ENCODE measurements at regions not wholly inside any gene's neighbourhood (a gene's known extent, or its start where the extent isn't known, plus 50 kb on each side); places are given as distances from the start of the nearest gene placed in this dataset.
"Not testable (repeated sequence)": the region's sequence is repeated elsewhere in the genome, so short reads cannot be mapped to it uniquely, and the experiment has no call there.

DNA sequence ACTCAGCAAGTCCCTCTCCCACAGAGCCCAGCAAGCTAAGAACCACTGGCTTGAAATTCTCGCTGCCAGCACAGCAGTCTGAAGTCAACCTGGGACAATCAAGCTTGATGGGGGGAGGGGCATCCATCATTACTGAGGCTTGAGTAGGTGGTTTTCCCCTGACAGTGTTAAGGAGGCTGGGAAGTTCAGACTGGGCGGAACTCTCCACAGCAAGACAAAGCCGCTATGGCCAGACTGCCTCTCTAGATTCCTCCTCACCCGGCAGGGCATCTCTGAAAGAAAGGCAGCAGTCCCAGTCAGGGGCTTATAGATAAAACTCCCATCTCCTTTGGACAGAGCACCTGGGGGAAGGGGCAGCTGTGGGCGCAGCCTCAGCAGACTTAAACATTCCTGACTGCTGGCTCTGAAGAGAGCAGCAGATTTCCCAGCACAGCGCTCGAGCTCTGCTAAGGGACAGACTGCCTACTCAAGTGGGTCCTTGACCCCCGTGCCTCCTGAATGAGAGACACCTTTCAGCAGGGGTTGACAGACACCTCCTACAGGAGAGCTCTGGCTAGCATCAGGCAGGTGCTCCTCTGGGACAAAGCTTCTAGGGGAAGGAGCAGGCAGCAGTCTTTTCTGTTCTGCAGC lies 188.4 kb downstream of the PCTP start:
- CTCF ChIA-PET (ENCODE audit: partially characterized antibody); H3K27me3 Mint-ChIP-seq; H3K27me3 ChIP-seq (ENCODE audit: insufficient read depth, low read length); H3K27ac ChIP-seq (ENCODE audit: low read depth, low read length); H3K4me3 Mint-ChIP-seq; H3K4me1 ChIP-seq (ENCODE audit: insufficient read depth, low read length); H3K9me3 ChIP-seq (ENCODE audit: control insufficient read depth in 1 of 2, low read length in 2 of 2); intact Hi-C loops (cut with micrococcal nuclease); H3K4me1 Mint-ChIP-seq; DNase-seq; POLR2A ChIA-PET (ENCODE audit: partially characterized antibody); H3K27ac Mint-ChIP-seq; H3K36me3 Mint-ChIP-seq; H3K36me3 ChIP-seq (ENCODE audit: insufficient read depth, low read length); H3K4me3 ChIP-seq (ENCODE audit: low read length in 2 of 2): not testable (repeated sequence)
- H3K9me3 Mint-ChIP-seq = peaks cover 0 to 20% (median 8%) of the 10 kb centered on the region in 8 donors

DNA sequence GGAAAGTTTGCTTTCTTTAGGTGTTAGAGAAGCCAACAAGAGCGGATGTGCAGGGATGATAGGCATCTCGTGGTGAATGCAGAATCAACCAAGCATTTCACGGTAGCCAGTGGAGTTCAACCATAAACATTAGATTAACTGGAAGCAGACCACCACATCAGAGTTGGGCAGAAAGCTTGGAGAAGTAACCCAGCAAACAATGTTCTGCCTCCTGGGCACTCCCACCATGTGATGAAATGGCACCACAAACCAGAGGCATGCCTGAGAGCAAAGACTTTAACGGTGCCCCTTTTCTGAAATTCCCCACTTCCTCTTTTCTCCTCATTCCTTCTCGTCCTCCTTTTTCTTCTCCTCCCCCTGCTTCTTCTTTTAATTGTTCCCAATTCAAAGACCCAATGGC lies 193.5 kb upstream of the ANKFN1 start:
- Mint-ChIP-seq H3K4me1 (peaks cover 0 to 2% (median 0%) of the 10 kb centered on the region in 4 donors), H3K27me3 (peaks cover 9 to 10% of the 10 kb centered on the region in 2 donors), H3K4me3 (no peak overlapping the region), H3K9me3 (peaks cover 0 to 6% (median 0%) of the 10 kb centered on the region in 8 donors), H3K36me3 (no peaks in the 10 kb centered on the region), H3K27ac (no peak overlapping the region)
- Histone ChIP-seq H3K27me3 (ENCODE audit: insufficient read depth, low read length) (no peaks in the 10 kb centered on the region), H3K27ac (ENCODE audit: low read depth, low read length) (no peak overlapping the region), H3K9me3 (ENCODE audit: control insufficient read depth in 1 of 2, low read length in 2 of 2) (no peaks in the 10 kb centered on the region), H3K4me1 (ENCODE audit: insufficient read depth, low read length) (no peaks in the 10 kb centered on the region), H3K36me3 (ENCODE audit: insufficient read depth, low read length) (no peaks in the 10 kb centered on the region), H3K4me3 (ENCODE audit: low read length in 2 of 2) (no peak overlapping the region)
- intact Hi-C loops (cut with micrococcal nuclease) = no loop called here
- ChIA-PET POLR2A (ENCODE audit: partially characterized antibody) (no interaction called here), CTCF (ENCODE audit: partially characterized antibody) (no interaction called here)
- no peak for DNase-seq

DNA sequence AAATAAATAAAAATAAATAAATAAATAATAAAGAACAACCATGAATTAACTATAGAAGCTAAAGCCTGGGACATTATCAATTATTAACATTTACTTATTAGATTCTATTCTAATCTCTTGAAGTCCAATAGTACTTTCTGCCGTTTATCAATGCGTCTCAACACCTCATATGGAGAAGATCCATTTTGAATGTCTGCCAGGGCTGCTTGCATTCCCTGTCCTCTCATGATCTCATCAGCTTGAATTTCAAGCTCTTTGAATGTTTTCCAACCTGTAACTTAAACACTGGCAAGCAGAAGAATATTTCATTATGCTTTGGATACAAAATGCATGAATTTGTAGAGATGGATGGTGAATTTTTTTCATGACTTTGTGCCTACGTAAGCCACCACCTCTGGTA lies 191.9 kb upstream of the ANKFN1 start:
- Histone ChIP-seq H3K27ac (ENCODE audit: low read depth, low read length) (no peak overlapping the region), H3K9me3 (ENCODE audit: control insufficient read depth in 1 of 2, low read length in 2 of 2) (no peaks in the 10 kb centered on the region), H3K4me3 (ENCODE audit: low read length in 2 of 2) (no peak overlapping the region), H3K36me3 (ENCODE audit: insufficient read depth, low read length) (no peaks in the 10 kb centered on the region), H3K27me3 (ENCODE audit: insufficient read depth, low read length) (no peaks in the 10 kb centered on the region), H3K4me1 (ENCODE audit: insufficient read depth, low read length) (no peaks in the 10 kb centered on the region)
- peaks cover 0 to 6% (median 0%) of the 10 kb centered on the region in 8 donors for H3K9me3 Mint-ChIP-seq
- no peak for DNase-seq
- POLR2A ChIA-PET (ENCODE audit: partially characterized antibody) = no interaction called here
- H3K4me3 Mint-ChIP-seq = no peak overlapping the region
- H3K4me1 Mint-ChIP-seq = peaks cover 0 to 2% (median 0%) of the 10 kb centered on the region in 4 donors
- H3K36me3 Mint-ChIP-seq = no peaks in the 10 kb centered on the region
- intact Hi-C loops (cut with micrococcal nuclease) = no loop called here
- no peak overlapping the region for H3K27ac Mint-ChIP-seq
- peaks cover 9 to 13% of the 10 kb centered on the region in 2 donors for H3K27me3 Mint-ChIP-seq
- CTCF ChIA-PET (ENCODE audit: partially characterized antibody) = no interaction called here

GRCh38 chr17:55962951-55963401 lies 190.3 kb upstream of the ANKFN1 start:
- POLR2A ChIA-PET (ENCODE audit: partially characterized antibody) = no interaction called here
- Mint-ChIP-seq H3K9me3 (peaks cover 0 to 8% (median 0%) of the 10 kb centered on the region in 8 donors), H3K4me3 (no peak overlapping the region), H3K27me3 (peaks cover 7 to 13% of the 10 kb centered on the region in 2 donors), H3K4me1 (peaks cover 0 to 2% (median 0%) of the 10 kb centered on the region in 4 donors), H3K27ac (no peak overlapping the region), H3K36me3 (no peaks in the 10 kb centered on the region)
- H3K4me3 ChIP-seq (ENCODE audit: low read length in 2 of 2) = no peak overlapping the region
- H3K9me3 ChIP-seq (ENCODE audit: control insufficient read depth in 1 of 2, low read length in 2 of 2) = no peaks in the 10 kb centered on the region
- no peaks in the 10 kb centered on the region for H3K27me3 ChIP-seq (ENCODE audit: insufficient read depth, low read length)
- intact Hi-C loops (cut with micrococcal nuclease) = no loop called here
- CTCF ChIA-PET (ENCODE audit: partially characterized antibody) = no interaction called here
- no peak for DNase-seq
- H3K27ac ChIP-seq (ENCODE audit: low read depth, low read length) = no peak overlapping the region
- H3K36me3 ChIP-seq (ENCODE audit: insufficient read depth, low read length) = no peaks in the 10 kb centered on the region
- no peaks in the 10 kb centered on the region for H3K4me1 ChIP-seq (ENCODE audit: insufficient read depth, low read length)

GRCh38 chr17:55964191-55964590 lies 189.1 kb upstream of the ANKFN1 start:
- no peak overlapping the region for H3K27ac Mint-ChIP-seq

GRCh38 chr17:55965051-55965450 lies 188.2 kb upstream of the ANKFN1 start:
- Histone ChIP-seq H3K4me3 (ENCODE audit: low read length in 2 of 2) (no peak overlapping the region), H3K36me3 (ENCODE audit: insufficient read depth, low read length) (no peaks in the 10 kb centered on the region), H3K4me1 (ENCODE audit: insufficient read depth, low read length) (no peaks in the 10 kb centered on the region), H3K27me3 (ENCODE audit: insufficient read depth, low read length) (no peaks in the 10 kb centered on the region), H3K9me3 (ENCODE audit: control insufficient read depth in 1 of 2, low read length in 2 of 2) (no peaks in the 10 kb centered on the region), H3K27ac (ENCODE audit: low read depth, low read length) (no peak overlapping the region)
- CTCF ChIA-PET (ENCODE audit: partially characterized antibody) = no interaction called here
- Mint-ChIP-seq H3K4me3 (no peak overlapping the region), H3K36me3 (no peaks in the 10 kb centered on the region), H3K4me1 (no peaks in the 10 kb centered on the region), H3K27me3 (peaks cover under 1 to 8% of the 10 kb centered on the region in 2 donors), H3K9me3 (peaks cover 0 to 8% (median 0%) of the 10 kb centered on the region in 8 donors), H3K27ac (no peak overlapping the region)
- intact Hi-C loops (cut with micrococcal nuclease) = no loop called here
- no peak for DNase-seq
- POLR2A ChIA-PET (ENCODE audit: partially characterized antibody) = no interaction called here

More at GRCh38 chr17:55964191-55964590, 189.1 kb upstream of the ANKFN1 start:
- intact Hi-C loops (cut with micrococcal nuclease) = no loop called here
- Mint-ChIP-seq H3K4me1 (no peaks in the 10 kb centered on the region), H3K9me3 (peaks cover 0 to 8% (median 0%) of the 10 kb centered on the region in 8 donors), H3K36me3 (no peaks in the 10 kb centered on the region), H3K27me3 (peaks cover 2 to 11% of the 10 kb centered on the region in 2 donors), H3K4me3 (no peak overlapping the region)
- Histone ChIP-seq H3K27ac (ENCODE audit: low read depth, low read length) (no peak overlapping the region), H3K27me3 (ENCODE audit: insufficient read depth, low read length) (no peaks in the 10 kb centered on the region), H3K36me3 (ENCODE audit: insufficient read depth, low read length) (no peaks in the 10 kb centered on the region), H3K4me3 (ENCODE audit: low read length in 2 of 2) (no peak overlapping the region), H3K4me1 (ENCODE audit: insufficient read depth, low read length) (no peaks in the 10 kb centered on the region), H3K9me3 (ENCODE audit: control insufficient read depth in 1 of 2, low read length in 2 of 2) (no peaks in the 10 kb centered on the region)
- ChIA-PET POLR2A (ENCODE audit: partially characterized antibody) (no interaction called here), CTCF (ENCODE audit: partially characterized antibody) (no interaction called here)
- no peak for DNase-seq

GRCh38 chr17:55969562-55970324 lies 183.5 kb upstream of the ANKFN1 start:
- intact Hi-C loops (cut with micrococcal nuclease) = no loop called here
- no peaks in the 10 kb centered on the region for H3K36me3 ChIP-seq (ENCODE audit: insufficient read depth, low read length)
- Mint-ChIP-seq H3K27ac (no peak overlapping the region), H3K4me1 (no peaks in the 10 kb centered on the region), H3K9me3 (peaks cover 0 to 5% (median 0%) of the 10 kb centered on the region in 8 donors), H3K27me3 (peaks cover 2 to 5% of the 10 kb centered on the region in 2 donors), H3K36me3 (no peaks in the 10 kb centered on the region), H3K4me3 (no peak overlapping the region)
- H3K9me3 ChIP-seq (ENCODE audit: control insufficient read depth in 1 of 2, low read length in 2 of 2) = no peaks in the 10 kb centered on the region
- no peaks in the 10 kb centered on the region for H3K4me1 ChIP-seq (ENCODE audit: insufficient read depth, low read length)
- no peaks in the 10 kb centered on the region for H3K27me3 ChIP-seq (ENCODE audit: insufficient read depth, low read length)
- no peak overlapping the region for H3K27ac ChIP-seq (ENCODE audit: low read depth, low read length)
- CTCF ChIA-PET (ENCODE audit: partially characterized antibody) = no interaction called here
- no peak for DNase-seq
- H3K4me3 ChIP-seq (ENCODE audit: low read length in 2 of 2) = no peak overlapping the region
- POLR2A ChIA-PET (ENCODE audit: partially characterized antibody) = no interaction called here

Data from CD4-positive, alpha-beta memory T cell (primary cell).